GM12878 (cell line): ENCODE measurements at regions not wholly inside any gene's neighbourhood (a gene's known extent, or its start where the extent isn't known, plus 50 kb on each side); places are given as distances from the start of the nearest gene placed in this dataset.

Source experiments
- ATAC-seq: fragments of 200-7000 bp; cut with Tn5 transposase; 3 replicates; pipeline ENCODE4 v1.9.1; 2020; ENCODE audit warnings: mild to moderate bottlenecking, moderate library complexity
- BruUV-seq: library from RNA; stranded (reverse); fragments of 400-500 nt; replicated peaks from 2 replicates; lab custom pipeline; 2021; lab: Mats Ljungman, UMichigan
- CTCF ChIA-PET: fragments of 300-600 bp; sonication (Branson Sonifier 250); formaldehyde crosslinking; extraction: SDS; loops from one replicate; lab custom pipeline; 2021; ENCODE audit warnings: inconsistent platforms; lab: Yijun Ruan, JAX
- POLR2A ChIA-PET: fragments of 350-600 bp; formaldehyde crosslinking; extraction: SDS; loops from one replicate; lab custom pipeline; 2021; ENCODE audit warnings: inconsistent platforms; lab: Charles Lee
- RAD21 ChIA-PET: fragments of 300-600 bp; sonication (Branson Sonifier 250); formaldehyde crosslinking; loops from one replicate; lab custom pipeline; 2023; ENCODE audit warnings: antibody characterized with exemption; ENCODE audit not compliant: unreplicated experiment; lab: Charles Lee
- SMC1A ChIA-PET: fragments of 300-600 bp; sonication (Branson Sonifier 250); formaldehyde crosslinking; loops from one replicate; lab custom pipeline; 2023; ENCODE audit not compliant: unreplicated experiment, uncharacterized antibody; lab: Charles Lee
- DNase-seq: peaks from one replicate; pipeline ENCODE4 v3.0.0-alpha.2; 2011; ENCODE audit warnings: low read depth, low spot score
- FAIRE-seq: peaks from 3 replicates; lab custom pipeline; 2011; peaks lifted over from hg19 to GRCh38; lab: Jason Lieb, UNC
- H2AFZ ChIP-seq: 2 replicates; pipeline ENCODE4 v1.6.0; 2011; ENCODE audit warnings: low read depth, low read length, control low read depth; ENCODE audit not compliant: control insufficient read depth
- H3K27ac ChIP-seq: 2 replicates; pipeline ENCODE4 v1.5.1; 2011; ENCODE audit warnings: control low read depth; ENCODE audit not compliant: control insufficient read depth, insufficient read depth
- H3K27me3 ChIP-seq, 2 experiments: replicated peaks in 1 of 2; 2 replicates each; pipeline versions ENCODE4 v1.6.0 to v1.6.1; 2011; ENCODE audit warnings: low read length in 1 of 2; ENCODE audit not compliant: control insufficient read depth in 2 of 2, insufficient read depth in 2 of 2
- H3K36me3 ChIP-seq, 2 experiments: 2 replicates each; pipeline ENCODE4 v1.5.1; 2011; ENCODE audit warnings: low read length in 1 of 2; ENCODE audit not compliant: control insufficient read depth in 2 of 2, insufficient read depth in 2 of 2
- H3K4me1 ChIP-seq: 2 replicates; pipeline ENCODE4 v1.6.1; 2011; ENCODE audit warnings: mild to moderate bottlenecking, low read length, moderate library complexity, mixed read lengths; ENCODE audit not compliant: control insufficient read depth, insufficient read depth
- H3K4me2 ChIP-seq: 2 replicates; pipeline ENCODE4 v1.6.0; 2011; ENCODE audit warnings: control low read depth; ENCODE audit not compliant: control insufficient read depth, insufficient read depth
- H3K4me3 ChIP-seq: fragments of 200-600 bp; sonication (generic); 2 replicates; pipeline ENCODE4 v1.5.1; 2016
- H3K79me2 ChIP-seq: 2 replicates; pipeline ENCODE4 v1.6.0; 2011; ENCODE audit warnings: low read length; ENCODE audit not compliant: control insufficient read depth, insufficient read depth
- H3K9ac ChIP-seq: 2 replicates; pipeline ENCODE4 v1.8.0; 2011; ENCODE audit warnings: low read length, control low read depth, mixed read lengths; ENCODE audit not compliant: control insufficient read depth, insufficient read depth
- H3K9me3 ChIP-seq: replicated peaks from 3 replicates; pipeline ENCODE4 v1.5.1; 2011; ENCODE audit warnings: mild to moderate bottlenecking, low read length; ENCODE audit not compliant: control insufficient read depth, insufficient read depth
- H4K20me1 ChIP-seq: 2 replicates; pipeline ENCODE4 v1.6.0; 2011; ENCODE audit not compliant: control insufficient read depth, insufficient read depth
- CHD2 ChIP-seq: IDR thresholded peaks from 2 replicates; pipeline ENCODE4 v1.6.1; 2011; ENCODE audit warnings: low read depth, low read length, improper control_type of control experiment, borderline replicate concordance
- HDAC2 ChIP-seq: fragments of 200-600 bp; sonication (generic); IDR thresholded peaks from 2 replicates; pipeline ENCODE4 v1.6.1; 2017
- IKZF1 ChIP-seq: fragments of 450-650 bp; conservative IDR thresholded peaks from 2 replicates; pipeline ENCODE4 v1.6.1; 2017; ENCODE audit warnings: antibody characterized with exemption, mild to moderate bottlenecking
- MEF2A ChIP-seq: IDR thresholded peaks from 2 replicates; pipeline ENCODE4 v1.6.1; 2011; ENCODE audit warnings: low read depth, mild to moderate bottlenecking, low read length, moderate library complexity; ENCODE audit not compliant: insufficient read depth
- NRF1 ChIP-seq: conservative IDR thresholded peaks from 2 replicates; pipeline ENCODE4 v1.6.1; 2011; ENCODE audit warnings: mild to moderate bottlenecking, low read depth, low read length, improper control_type of control experiment
- SREBF1 ChIP-seq: IDR thresholded peaks from 2 replicates; pipeline ENCODE4 v1.6.1; 2012; ENCODE audit warnings: mild to moderate bottlenecking, low read length
- USF2 ChIP-seq: IDR thresholded peaks from 2 replicates; pipeline ENCODE4 v1.6.1; 2011; ENCODE audit warnings: low read depth, low read length, improper control_type of control experiment, borderline replicate concordance
- YBX1 ChIP-seq: fragments of 450-650 bp; IDR thresholded peaks from 2 replicates; pipeline ENCODE4 v1.6.1; 2016; ENCODE audit warnings: antibody characterized with exemption
- ZNF207 ChIP-seq: fragments of 450-650 bp; IDR thresholded peaks from 2 replicates; pipeline ENCODE4 v1.6.1; 2014; ENCODE audit warnings: antibody characterized with exemption, mild to moderate bottlenecking, borderline replicate concordance
- ZNF217 ChIP-seq: fragments of 450-650 bp; IDR thresholded peaks from 2 replicates; pipeline ENCODE4 v1.6.1; 2017; ENCODE audit warnings: antibody characterized with exemption, mild to moderate bottlenecking
- WGBS: methylation state at CpG from one replicate; pipeline ENCODE4 v1.1.6; 2016; ENCODE audit warnings: low lambda C conversion rate; ENCODE audit not compliant: insufficient replicate concordance, insufficient coverage; ENCODE audit errors: missing lambda C conversion rate; 5-methylcytosine and 5-hydroxymethylcytosine counted together
- in situ Hi-C: fragments of 300-500 bp; cut with MboI; formaldehyde crosslinking; loops from 9 replicates; pipeline ENCODE4 v1.14.3; 2018; ENCODE audit warnings: mixed read lengths
- intact Hi-C: fragments of 100-400 bp; cut with micrococcal nuclease; formaldehyde crosslinking; loops from one replicate; pipeline ENCODE4 v1.14.2; 2022; ENCODE audit not compliant: unreplicated experiment
- TF ChIP-seq, protein P1 (sequence below), 3 experiments: IDR thresholded peaks in 2 of 3; conservative IDR thresholded peaks in 1 of 3; 2 replicates each; pipeline ENCODE4 v1.5.1; 2011; ENCODE audit warnings: low read depth in 3 of 3, low read length in 3 of 3, mild to moderate bottlenecking in 3 of 3, control low read depth in 2 of 3, moderate library complexity in 2 of 3, inconsistent platforms in 1 of 3, mixed read lengths in 1 of 3; ENCODE audit not compliant: control insufficient read depth in 2 of 3, insufficient read depth in 1 of 3; ENCODE audit errors: extremely low read depth in 1 of 3

GRCh38 chr13:99800951-99801350 lies 170.6 kb downstream of the ZIC5 start:
- Histone ChIP-seq H3K27me3 (no peaks in the 10 kb centered on the region), H3K9me3 (no peaks in the 10 kb centered on the region), H2AFZ (no peak overlapping the region)
- TF ChIP-seq YBX1 (no peak), IKZF1 (no peak), MEF2A (no peak), HDAC2 (no peak), CHD2 (no peak), ZNF207 (no peak), USF2 (no peak), NRF1 (no peak), SREBF1 (no peak), ZNF217 (no peak)
- TF ChIP-seq, protein P1, sequence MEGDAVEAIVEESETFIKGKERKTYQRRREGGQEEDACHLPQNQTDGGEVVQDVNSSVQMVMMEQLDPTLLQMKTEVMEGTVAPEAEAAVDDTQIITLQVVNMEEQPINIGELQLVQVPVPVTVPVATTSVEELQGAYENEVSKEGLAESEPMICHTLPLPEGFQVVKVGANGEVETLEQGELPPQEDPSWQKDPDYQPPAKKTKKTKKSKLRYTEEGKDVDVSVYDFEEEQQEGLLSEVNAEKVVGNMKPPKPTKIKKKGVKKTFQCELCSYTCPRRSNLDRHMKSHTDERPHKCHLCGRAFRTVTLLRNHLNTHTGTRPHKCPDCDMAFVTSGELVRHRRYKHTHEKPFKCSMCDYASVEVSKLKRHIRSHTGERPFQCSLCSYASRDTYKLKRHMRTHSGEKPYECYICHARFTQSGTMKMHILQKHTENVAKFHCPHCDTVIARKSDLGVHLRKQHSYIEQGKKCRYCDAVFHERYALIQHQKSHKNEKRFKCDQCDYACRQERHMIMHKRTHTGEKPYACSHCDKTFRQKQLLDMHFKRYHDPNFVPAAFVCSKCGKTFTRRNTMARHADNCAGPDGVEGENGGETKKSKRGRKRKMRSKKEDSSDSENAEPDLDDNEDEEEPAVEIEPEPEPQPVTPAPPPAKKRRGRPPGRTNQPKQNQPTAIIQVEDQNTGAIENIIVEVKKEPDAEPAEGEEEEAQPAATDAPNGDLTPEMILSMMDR (IDR thresholded peaks at IDR 0.05 in 2 of 3, conservative IDR thresholded peaks at IDR 0.05 in 1 of 3; ENCODE audit: control insufficient read depth in 2 of 3, extremely low read depth in 1 of 3, insufficient read depth in 1 of 3, low read depth in 3 of 3, low read length in 3 of 3): no peak
- TF ChIP-seq, all 136 proteins: peak for 0
- no peak overlapping the region for H3K4me3 ChIP-seq
- H3K36me3 ChIP-seq: no peaks in the 10 kb centered on the region
- no peaks in the 10 kb centered on the region for H3K4me1 ChIP-seq
- 46% methylated on average over 4 of the region's 4 CpGs for WGBS
- no peak for DNase-seq
- ChIA-PET POLR2A (no interaction called here), SMC1A (no interaction called here), RAD21 (no interaction called here), CTCF (no interaction called here)
- intact Hi-C loops: no loop called here
- no peak for ATAC-seq
- H3K27ac ChIP-seq: no peak overlapping the region
- no peak overlapping the region for H3K4me2 ChIP-seq
- in situ Hi-C loops: no loop called here
- H3K9ac ChIP-seq: no peak overlapping the region
- H3K79me2 ChIP-seq: no peaks in the 10 kb centered on the region
- no peaks in the 10 kb centered on the region; the same call in 1 of the 2 replicates for H4K20me1 ChIP-seq
- no TSS peak for BruUV-seq
- FAIRE-seq: no peak
